NOMO-1 (cell line): ENCODE measurements at regions not wholly inside any gene's neighbourhood (a gene's known extent, or its start where the extent isn't known, plus 50 kb on each side); places are given as distances from the start of the nearest gene placed in this dataset.

Experiments used
- DNase-seq, 2 experiments: peaks; one replicate each; lab custom pipeline; 2025; ENCODE audit not compliant: unreplicated experiment in 2 of 2; lab: John Stamatoyannopoulos, UW

- no peak for DNase-seq
These were observed 215.0 kb upstream of the CDIN1 start for GRCh38 chr15:36364377-36364776.

- peak; percentile 72 to 91 for DNase-seq
These were observed 213.5 kb upstream of the CDIN1 start for GRCh38 chr15:36365963-36366362.

GRCh38 chr15:36370051-36370730 lies 209.2 kb upstream of the CDIN1 start:
- DNase-seq, result no peak

- DNase-seq, result no peak
These were observed 208.7 kb upstream of the CDIN1 start for GRCh38 chr15:36370731-36371112.

- no peak for DNase-seq
These were observed 207.9 kb upstream of the CDIN1 start for GRCh38 chr15:36371509-36371908.

- no peak for DNase-seq
These were observed 206.5 kb upstream of the CDIN1 start for GRCh38 chr15:36372968-36373367.

- no peak for DNase-seq
These were observed 205.9 kb upstream of the CDIN1 start for GRCh38 chr15:36373550-36373949.

GRCh38 chr15:36389107-36389506 lies 190.3 kb upstream of the CDIN1 start:
- no peak for DNase-seq

GRCh38 chr15:36390491-36390890 lies 188.9 kb upstream of the CDIN1 start:
- no peak for DNase-seq

- no peak for DNase-seq
These were observed 186.7 kb upstream of the CDIN1 start for GRCh38 chr15:36392676-36393266.

- DNase-seq, result no peak
These were observed 181.2 kb upstream of the CDIN1 start for GRCh38 chr15:36398212-36398611.

- no peak for DNase-seq
These were observed 180.2 kb upstream of the CDIN1 start for GRCh38 chr15:36399276-36399675.

- peak in 1 of 2 experiments; percentile 25 for DNase-seq
These were observed 178.4 kb upstream of the CDIN1 start for GRCh38 chr15:36400936-36401585.

- DNase-seq, result no peak
These were observed 177.8 kb upstream of the CDIN1 start for GRCh38 chr15:36401586-36401966.

- DNase-seq, result no peak
These were observed 176.1 kb upstream of the CDIN1 start for GRCh38 chr15:36403351-36403750.

GRCh38 chr15:36406366-36406765 lies 173.1 kb upstream of the CDIN1 start:
- no peak for DNase-seq

GRCh38 chr15:36406911-36407310 lies 172.5 kb upstream of the CDIN1 start:
- no peak for DNase-seq

GRCh38 chr15:36407647-36408046 lies 171.8 kb upstream of the CDIN1 start:
- no peak for DNase-seq

GRCh38 chr15:36409819-36410218 lies 169.6 kb upstream of the CDIN1 start:
- DNase-seq, result no peak

- DNase-seq, result no peak
These were observed 164.8 kb upstream of the CDIN1 start for GRCh38 chr15:36414670-36415069.

GRCh38 chr15:36415643-36416042 lies 163.8 kb upstream of the CDIN1 start:
- DNase-seq, result no peak

- no peak for DNase-seq
These were observed 156.8 kb upstream of the CDIN1 start for GRCh38 chr15:36422631-36423030.
